Progenitor cell of endocrine pancreas (in vitro differentiated cells): ENCODE measurements at regions not wholly inside any gene's neighbourhood (a gene's known extent, or its start where the extent isn't known, plus 50 kb on each side); places are given as distances from the start of the nearest gene placed in this dataset.

ENCODE experiments used
- DNase-seq: peaks from one replicate; pipeline ENCODE4 v3.0.0; 2021; ENCODE audit warnings: low spot score; ENCODE audit not compliant: unreplicated experiment
- H3K27ac Mint-ChIP-seq: 2 replicates; pipeline ENCODE4 v1.8.0; 2021; ENCODE audit warnings: mild to moderate bottlenecking, moderate library complexity, mixed read lengths
- H3K27me3 Mint-ChIP-seq: 2 replicates; pipeline ENCODE4 v1.8.0; 2021; ENCODE audit warnings: mixed read lengths
- H3K36me3 Mint-ChIP-seq: 2 replicates; pipeline ENCODE4 v1.8.0; 2022; ENCODE audit warnings: mixed read lengths; ENCODE audit not compliant: insufficient read depth
- H3K4me1 Mint-ChIP-seq: 2 replicates; pipeline ENCODE4 v1.8.0; 2021; ENCODE audit warnings: low read depth, mixed read lengths
- H3K4me3 Mint-ChIP-seq: 2 replicates; pipeline ENCODE4 v1.8.0; 2021; ENCODE audit warnings: low read depth, mild to moderate bottlenecking, moderate library complexity, mixed read lengths
- H3K9me3 Mint-ChIP-seq: 2 replicates; pipeline ENCODE4 v1.8.0; 2021; ENCODE audit warnings: low read depth, mixed read lengths
- CTCF ChIP-seq: fragments of 200-600 bp; sonication (generic); IDR thresholded peaks from one replicate; pipeline ENCODE4 v1.5.0; 2021; ENCODE audit warnings: antibody characterized with exemption, mild to moderate bottlenecking; ENCODE audit not compliant: unreplicated experiment

GRCh38 chr19:30865511-30865910, 483.7 kb downstream of the TSHZ3 start:
- no peak for TF ChIP-seq CTCF
- Mint-ChIP-seq H3K4me3 (no peak overlapping the region), H3K9me3 (peaks cover 4% of the 10 kb centered on the region), H3K36me3 (no peaks in the 10 kb centered on the region), H3K27me3 (peaks cover 9% of the 10 kb centered on the region), H3K27ac (no peak overlapping the region), H3K4me1 (no peaks in the 10 kb centered on the region)
- no peak for DNase-seq

GRCh38 chr19:30864391-30865215, 484.6 kb downstream of the TSHZ3 start:
- no peak overlapping the region for H3K4me3 Mint-ChIP-seq
- DNase-seq: no peak
- H3K4me1 Mint-ChIP-seq: no peaks in the 10 kb centered on the region
- no peak overlapping the region for H3K27ac Mint-ChIP-seq
- no peaks in the 10 kb centered on the region for H3K36me3 Mint-ChIP-seq
- H3K27me3 Mint-ChIP-seq: peaks cover 5% of the 10 kb centered on the region
- peaks cover 7% of the 10 kb centered on the region for H3K9me3 Mint-ChIP-seq
- no peak for TF ChIP-seq CTCF

- no peak for DNase-seq
- TF ChIP-seq CTCF: no peak
Observed at GRCh38 chr19:30862876-30863275, 486.4 kb downstream of the TSHZ3 start.

GRCh38 chr19:30861919-30862318, 487.3 kb downstream of the TSHZ3 start:
- Mint-ChIP-seq H3K4me1 (no peaks in the 10 kb centered on the region), H3K4me3 (no peak overlapping the region), H3K9me3 (peaks cover 3% of the 10 kb centered on the region), H3K27ac (no peak overlapping the region), H3K36me3 (no peaks in the 10 kb centered on the region), H3K27me3 (peaks cover 2% of the 10 kb centered on the region)
- DNase-seq: no peak
- TF ChIP-seq CTCF: no peak

More at GRCh38 chr19:30862876-30863275, 486.4 kb downstream of the TSHZ3 start:
- no peak overlapping the region for H3K4me3 Mint-ChIP-seq
- no peaks in the 10 kb centered on the region for H3K36me3 Mint-ChIP-seq
- peaks cover 4% of the 10 kb centered on the region for H3K9me3 Mint-ChIP-seq
- no peak overlapping the region for H3K27ac Mint-ChIP-seq
- peaks cover 2% of the 10 kb centered on the region for H3K27me3 Mint-ChIP-seq
- no peaks in the 10 kb centered on the region for H3K4me1 Mint-ChIP-seq

GRCh38 chr19:30857966-30858490, 485.8 kb downstream of the ZNF536 start:
- H3K4me1 Mint-ChIP-seq: peaks cover 4% of the 10 kb centered on the region
- no peak for TF ChIP-seq CTCF
- no peak for DNase-seq
- peaks cover 2% of the 10 kb centered on the region for H3K27me3 Mint-ChIP-seq
- peaks cover 3% of the 10 kb centered on the region for H3K9me3 Mint-ChIP-seq
- H3K36me3 Mint-ChIP-seq: no peaks in the 10 kb centered on the region
- no peak overlapping the region for H3K27ac Mint-ChIP-seq
- no peak overlapping the region for H3K4me3 Mint-ChIP-seq
